ENCODE measurements at regions not wholly inside any gene's neighbourhood (a gene's known extent, or its start where the extent isn't known, plus 50 kb on each side); places are given as distances from the start of the nearest gene placed in this dataset.

- H3K4me3 ChIP-seq (ENCODE audit: low read length) = no peak overlapping the region
- H3K27ac ChIP-seq (ENCODE audit: low read length) = no peak overlapping the region
- DNase-seq = no peak
- no peaks in the 10 kb centered on the region for H3F3A ChIP-seq (ENCODE audit: insufficient read depth, low read length)
- H3K9ac ChIP-seq (ENCODE audit: low read length) = no peak overlapping the region
- H4K20me1 ChIP-seq (ENCODE audit: insufficient read depth, low read length) = no peaks in the 10 kb centered on the region
- no peaks in the 10 kb centered on the region for H3K9me2 ChIP-seq (replicated peaks; ENCODE audit: insufficient read depth, low read length)
- no peaks in the 10 kb centered on the region for H3K9me3 ChIP-seq (replicated peaks; ENCODE audit: insufficient read depth, low read length)
- H3K27me3 ChIP-seq (replicated peaks; ENCODE audit: insufficient read depth, low read length) = no peaks in the 10 kb centered on the region
- H3K4me1 ChIP-seq (ENCODE audit: low read length) = no peaks in the 10 kb centered on the region
- no peak overlapping the region for H3K4me2 ChIP-seq (ENCODE audit: low read depth, low read length)
- no peaks in the 10 kb centered on the region for H3K79me2 ChIP-seq (ENCODE audit: low read length)
- no peak overlapping the region for H2AFZ ChIP-seq (ENCODE audit: low read length)
- TF ChIP-seq EZH2phosphoT487 (IDR thresholded peaks at IDR 0.05; ENCODE audit: low read length) (no peak), CTCF (IDR thresholded peaks at IDR 0.05; ENCODE audit: low read length) (no peak), EZH2 (optimal IDR thresholded peaks at IDR 0.05; ENCODE audit: low read depth, low read length) (no peak)
- H3K36me3 ChIP-seq (replicated peaks; ENCODE audit: insufficient read depth, low read length) = no peaks in the 10 kb centered on the region
Measured at GRCh38 chr10:64076322-64076940, 555.2 kb downstream of the REEP3 start.

- Histone ChIP-seq H2AFZ (ENCODE audit: low read length) (no peak overlapping the region), H3K4me1 (ENCODE audit: low read length) (no peaks in the 10 kb centered on the region), H3K27me3 (replicated peaks; ENCODE audit: insufficient read depth, low read length) (no peaks in the 10 kb centered on the region), H3F3A (ENCODE audit: insufficient read depth, low read length) (no peaks in the 10 kb centered on the region), H3K27ac (ENCODE audit: low read length) (no peak overlapping the region), H3K36me3 (replicated peaks; ENCODE audit: insufficient read depth, low read length) (no peaks in the 10 kb centered on the region), H3K79me2 (ENCODE audit: low read length) (no peaks in the 10 kb centered on the region), H3K4me2 (ENCODE audit: low read depth, low read length) (no peak overlapping the region), H4K20me1 (ENCODE audit: insufficient read depth, low read length) (no peaks in the 10 kb centered on the region), H3K9me2 (replicated peaks; ENCODE audit: insufficient read depth, low read length) (no peaks in the 10 kb centered on the region), H3K4me3 (ENCODE audit: low read length) (no peak overlapping the region), H3K9ac (ENCODE audit: low read length) (no peak overlapping the region), H3K9me3 (replicated peaks; ENCODE audit: insufficient read depth, low read length) (no peaks in the 10 kb centered on the region)
- TF ChIP-seq EZH2phosphoT487 (IDR thresholded peaks at IDR 0.05; ENCODE audit: low read length) = no peak
- no peak for TF ChIP-seq EZH2 (optimal IDR thresholded peaks at IDR 0.05; ENCODE audit: low read depth, low read length)
- TF ChIP-seq CTCF (IDR thresholded peaks at IDR 0.05; ENCODE audit: low read length) = no peak
- no peak for DNase-seq
Measured at GRCh38 chr10:64079341-64079740, 558.1 kb downstream of the REEP3 start.

GRCh38 chr10:64080071-64080470 lies 558.9 kb downstream of the REEP3 start:
- Histone ChIP-seq H3K9me3 (replicated peaks; ENCODE audit: insufficient read depth, low read length) (no peaks in the 10 kb centered on the region), H3K4me3 (ENCODE audit: low read length) (no peak overlapping the region), H3F3A (ENCODE audit: insufficient read depth, low read length) (no peaks in the 10 kb centered on the region), H3K36me3 (replicated peaks; ENCODE audit: insufficient read depth, low read length) (no peaks in the 10 kb centered on the region), H4K20me1 (ENCODE audit: insufficient read depth, low read length) (no peaks in the 10 kb centered on the region), H3K79me2 (ENCODE audit: low read length) (no peaks in the 10 kb centered on the region), H3K27ac (ENCODE audit: low read length) (no peak overlapping the region), H3K4me1 (ENCODE audit: low read length) (no peaks in the 10 kb centered on the region), H3K9ac (ENCODE audit: low read length) (no peak overlapping the region), H3K27me3 (replicated peaks; ENCODE audit: insufficient read depth, low read length) (no peaks in the 10 kb centered on the region), H3K4me2 (ENCODE audit: low read depth, low read length) (no peak overlapping the region), H3K9me2 (replicated peaks; ENCODE audit: insufficient read depth, low read length) (no peaks in the 10 kb centered on the region), H2AFZ (ENCODE audit: low read length) (no peak overlapping the region)
- TF ChIP-seq EZH2phosphoT487 (IDR thresholded peaks at IDR 0.05; ENCODE audit: low read length) (no peak), EZH2 (optimal IDR thresholded peaks at IDR 0.05; ENCODE audit: low read depth, low read length) (no peak), CTCF (IDR thresholded peaks at IDR 0.05; ENCODE audit: low read length) (no peak)
- DNase-seq = no peak

Data from MM.1S (cell line).